ENCODE measurements at regions not wholly inside any gene's neighbourhood (a gene's known extent, or its start where the extent isn't known, plus 50 kb on each side); places are given as distances from the start of the nearest gene placed in this dataset.

DNA sequence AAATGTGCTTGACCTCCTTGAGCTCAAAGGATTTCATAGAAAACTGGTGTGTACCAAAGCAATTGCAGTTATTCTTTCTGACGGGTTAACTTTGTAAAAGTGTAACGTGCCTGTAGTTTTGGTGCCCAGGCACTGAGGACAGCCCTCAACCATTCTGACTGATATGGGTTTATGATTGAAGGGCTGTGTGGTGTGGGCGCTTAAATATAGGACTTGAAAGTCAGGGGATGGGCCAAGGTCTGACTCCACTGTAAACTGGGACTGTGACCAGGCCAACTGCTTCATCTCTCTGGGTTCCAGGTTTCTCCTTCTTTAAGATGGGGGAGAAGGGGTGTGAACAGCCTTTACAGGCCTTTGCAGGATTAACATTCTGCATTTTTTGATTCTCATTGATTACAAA, 191.1 kb upstream of the ARHGAP20 start:
- in situ Hi-C loops (cut with HindIII; ENCODE audit: low pct_unique_long_range_greater_than_20kb, low sequenced_read_pairs) = no loop called here
- no TSS peak for BruUV-seq (replicated peaks)

DNA sequence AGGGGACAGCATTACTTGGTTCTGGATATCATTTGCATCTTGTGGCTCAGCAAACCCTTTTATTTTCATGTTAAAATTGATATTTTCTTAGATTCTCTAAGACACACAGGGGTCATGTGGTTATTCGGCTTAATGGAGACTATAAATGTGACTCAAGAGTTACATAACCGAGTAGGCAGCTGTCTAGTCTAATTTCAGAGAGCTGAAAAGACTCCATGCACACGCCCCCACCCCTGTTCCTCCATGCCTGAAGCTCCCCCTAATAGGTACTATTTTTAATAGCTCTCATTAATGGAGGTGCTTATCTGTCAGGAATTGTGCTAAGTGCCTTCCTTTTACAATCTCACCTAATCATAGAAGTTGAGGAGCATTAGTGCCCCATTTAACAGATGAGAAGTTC, 189.2 kb upstream of the ARHGAP20 start:
- POLR2A ChIA-PET = no interaction called here
- no peaks in the 10 kb centered on the region for H3K36me3 ChIP-seq (ENCODE audit: control insufficient read depth, insufficient read depth, low read length)
- BruUV-seq (replicated peaks) = no TSS peak
- H3K9me3 ChIP-seq (ENCODE audit: control insufficient read depth, insufficient read depth, low read depth, low read length) = no peaks in the 10 kb centered on the region
- no peaks in the 10 kb centered on the region for H3K4me1 ChIP-seq (ENCODE audit: control insufficient read depth, insufficient read depth, low read length)
- CTCF ChIA-PET = interaction anchor here (0.5 kb wide), 1 partner anchor 101 kb away, joined by 14 read pairs; no protein-coding TSS in a partner anchor
- no peak for DNase-seq (ENCODE audit: low read depth, low spot score)
- H3K27me3 ChIP-seq (ENCODE audit: control insufficient read depth, insufficient read depth, low read length) = no peaks in the 10 kb centered on the region
- no peak overlapping the region for H3K27ac ChIP-seq (ENCODE audit: low read length)
- no peak for ATAC-seq
- intact Hi-C loops (cut with micrococcal nuclease; ENCODE audit: unreplicated experiment) = no loop called here
- H3K4me3 ChIP-seq (ENCODE audit: low read depth in 2 of 2, low read length in 2 of 2) = no peak overlapping the region
- TF ChIP-seq, protein P1, sequence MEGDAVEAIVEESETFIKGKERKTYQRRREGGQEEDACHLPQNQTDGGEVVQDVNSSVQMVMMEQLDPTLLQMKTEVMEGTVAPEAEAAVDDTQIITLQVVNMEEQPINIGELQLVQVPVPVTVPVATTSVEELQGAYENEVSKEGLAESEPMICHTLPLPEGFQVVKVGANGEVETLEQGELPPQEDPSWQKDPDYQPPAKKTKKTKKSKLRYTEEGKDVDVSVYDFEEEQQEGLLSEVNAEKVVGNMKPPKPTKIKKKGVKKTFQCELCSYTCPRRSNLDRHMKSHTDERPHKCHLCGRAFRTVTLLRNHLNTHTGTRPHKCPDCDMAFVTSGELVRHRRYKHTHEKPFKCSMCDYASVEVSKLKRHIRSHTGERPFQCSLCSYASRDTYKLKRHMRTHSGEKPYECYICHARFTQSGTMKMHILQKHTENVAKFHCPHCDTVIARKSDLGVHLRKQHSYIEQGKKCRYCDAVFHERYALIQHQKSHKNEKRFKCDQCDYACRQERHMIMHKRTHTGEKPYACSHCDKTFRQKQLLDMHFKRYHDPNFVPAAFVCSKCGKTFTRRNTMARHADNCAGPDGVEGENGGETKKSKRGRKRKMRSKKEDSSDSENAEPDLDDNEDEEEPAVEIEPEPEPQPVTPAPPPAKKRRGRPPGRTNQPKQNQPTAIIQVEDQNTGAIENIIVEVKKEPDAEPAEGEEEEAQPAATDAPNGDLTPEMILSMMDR (IDR thresholded peaks at IDR 0.05) = no peak
- in situ Hi-C loops (cut with HindIII; ENCODE audit: low pct_unique_long_range_greater_than_20kb, low sequenced_read_pairs) = no loop called here

More for the DNA sequence above, 191.1 kb upstream of the ARHGAP20 start:
- Histone ChIP-seq H3K9me3 (ENCODE audit: control insufficient read depth, insufficient read depth, low read depth, low read length) (no peaks in the 10 kb centered on the region), H3K4me1 (ENCODE audit: control insufficient read depth, insufficient read depth, low read length) (no peaks in the 10 kb centered on the region), H3K27ac (ENCODE audit: low read length) (no peak overlapping the region), H3K36me3 (ENCODE audit: control insufficient read depth, insufficient read depth, low read length) (no peaks in the 10 kb centered on the region), H3K27me3 (ENCODE audit: control insufficient read depth, insufficient read depth, low read length) (no peaks in the 10 kb centered on the region), H3K4me3 (ENCODE audit: low read depth in 2 of 2, low read length in 2 of 2) (no peak overlapping the region)
- ChIA-PET POLR2A (no interaction called here), CTCF (interaction anchor here (0.6 kb wide), 1 partner anchor 1755 kb away, joined by 4 read pairs; no protein-coding TSS in a partner anchor)
- no peak for ATAC-seq
- TF ChIP-seq, protein P2, sequence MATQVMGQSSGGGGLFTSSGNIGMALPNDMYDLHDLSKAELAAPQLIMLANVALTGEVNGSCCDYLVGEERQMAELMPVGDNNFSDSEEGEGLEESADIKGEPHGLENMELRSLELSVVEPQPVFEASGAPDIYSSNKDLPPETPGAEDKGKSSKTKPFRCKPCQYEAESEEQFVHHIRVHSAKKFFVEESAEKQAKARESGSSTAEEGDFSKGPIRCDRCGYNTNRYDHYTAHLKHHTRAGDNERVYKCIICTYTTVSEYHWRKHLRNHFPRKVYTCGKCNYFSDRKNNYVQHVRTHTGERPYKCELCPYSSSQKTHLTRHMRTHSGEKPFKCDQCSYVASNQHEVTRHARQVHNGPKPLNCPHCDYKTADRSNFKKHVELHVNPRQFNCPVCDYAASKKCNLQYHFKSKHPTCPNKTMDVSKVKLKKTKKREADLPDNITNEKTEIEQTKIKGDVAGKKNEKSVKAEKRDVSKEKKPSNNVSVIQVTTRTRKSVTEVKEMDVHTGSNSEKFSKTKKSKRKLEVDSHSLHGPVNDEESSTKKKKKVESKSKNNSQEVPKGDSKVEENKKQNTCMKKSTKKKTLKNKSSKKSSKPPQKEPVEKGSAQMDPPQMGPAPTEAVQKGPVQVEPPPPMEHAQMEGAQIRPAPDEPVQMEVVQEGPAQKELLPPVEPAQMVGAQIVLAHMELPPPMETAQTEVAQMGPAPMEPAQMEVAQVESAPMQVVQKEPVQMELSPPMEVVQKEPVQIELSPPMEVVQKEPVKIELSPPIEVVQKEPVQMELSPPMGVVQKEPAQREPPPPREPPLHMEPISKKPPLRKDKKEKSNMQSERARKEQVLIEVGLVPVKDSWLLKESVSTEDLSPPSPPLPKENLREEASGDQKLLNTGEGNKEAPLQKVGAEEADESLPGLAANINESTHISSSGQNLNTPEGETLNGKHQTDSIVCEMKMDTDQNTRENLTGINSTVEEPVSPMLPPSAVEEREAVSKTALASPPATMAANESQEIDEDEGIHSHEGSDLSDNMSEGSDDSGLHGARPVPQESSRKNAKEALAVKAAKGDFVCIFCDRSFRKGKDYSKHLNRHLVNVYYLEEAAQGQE (IDR thresholded peaks at IDR 0.05; ENCODE audit: insufficient read depth in 1 of 2, low read depth in 2 of 2, low read length in 1 of 2) = no peak
- TF ChIP-seq SIN3A (IDR thresholded peaks at IDR 0.05; ENCODE audit: borderline replicate concordance, insufficient read depth, low read depth, low read length) (no peak), TCF7L2 (IDR thresholded peaks at IDR 0.05; ENCODE audit: low read depth, low read length) (no peak), POLR2AphosphoS5 (IDR thresholded peaks at IDR 0.05; ENCODE audit: low read depth, low read length) (no peak)
- TF ChIP-seq, protein P1 (IDR thresholded peaks at IDR 0.05) = no peak
- DNase-seq (ENCODE audit: low read depth, low spot score) = no peak
- intact Hi-C loops (cut with micrococcal nuclease; ENCODE audit: unreplicated experiment) = no loop called here

DNA sequence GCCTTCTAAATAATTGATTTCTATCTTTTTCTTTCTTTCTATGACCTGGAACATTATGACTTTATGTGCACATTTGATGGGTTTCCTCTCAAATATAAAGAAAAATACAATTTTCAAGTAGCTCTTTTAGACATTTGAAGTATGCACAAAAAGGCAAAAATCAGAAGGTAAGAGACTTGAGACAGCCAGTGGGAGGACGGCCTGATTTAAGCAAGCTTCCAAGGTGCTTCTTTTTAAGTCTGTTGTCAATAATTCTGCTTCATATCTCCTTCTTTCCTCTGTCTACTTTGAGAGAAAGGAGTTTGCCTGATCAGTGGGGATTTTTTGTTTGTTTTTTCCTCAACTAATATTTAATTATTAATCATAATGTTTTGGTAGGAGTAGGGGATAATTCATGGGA, 188.2 kb upstream of the ARHGAP20 start:
- no peaks in the 10 kb centered on the region for H3K36me3 ChIP-seq (ENCODE audit: control insufficient read depth, insufficient read depth, low read length)
- in situ Hi-C loops (cut with HindIII; ENCODE audit: low pct_unique_long_range_greater_than_20kb, low sequenced_read_pairs) = no loop called here
- ChIA-PET POLR2A (no interaction called here), CTCF (no interaction called here)
- H3K9me3 ChIP-seq (ENCODE audit: control insufficient read depth, insufficient read depth, low read depth, low read length) = no peaks in the 10 kb centered on the region
- H3K27ac ChIP-seq (ENCODE audit: low read length) = no peak overlapping the region
- no peaks in the 10 kb centered on the region for H3K27me3 ChIP-seq (ENCODE audit: control insufficient read depth, insufficient read depth, low read length)
- intact Hi-C loops (cut with micrococcal nuclease; ENCODE audit: unreplicated experiment) = no loop called here
- TF ChIP-seq, protein P1 (IDR thresholded peaks at IDR 0.05) = no peak
- TF ChIP-seq SIN3A (IDR thresholded peaks at IDR 0.05; ENCODE audit: borderline replicate concordance, insufficient read depth, low read depth, low read length) = no peak
- TF ChIP-seq, protein P2 (IDR thresholded peaks at IDR 0.05; ENCODE audit: insufficient read depth in 1 of 2, low read depth in 2 of 2, low read length in 1 of 2) = no peak
- no peak for TF ChIP-seq POLR2AphosphoS5 (IDR thresholded peaks at IDR 0.05; ENCODE audit: low read depth, low read length)
- TF ChIP-seq TCF7L2 (IDR thresholded peaks at IDR 0.05; ENCODE audit: low read depth, low read length) = no peak
- no peak for DNase-seq (ENCODE audit: low read depth, low spot score)
- no peak for ATAC-seq
- H3K4me3 ChIP-seq (ENCODE audit: low read depth in 2 of 2, low read length in 2 of 2) = no peak overlapping the region
- BruUV-seq (replicated peaks) = no TSS peak
- H3K4me1 ChIP-seq (ENCODE audit: control insufficient read depth, insufficient read depth, low read length) = no peaks in the 10 kb centered on the region
